ENCODE measurements at regions not wholly inside any gene's neighbourhood (a gene's known extent, or its start where the extent isn't known, plus 50 kb on each side); places are given as distances from the start of the nearest gene placed in this dataset.

- no peak for TF ChIP-seq ZNF277 (CRISPR knock-in tag; IDR thresholded peaks at IDR 0.05; ENCODE audit: borderline replicate concordance)
- no peak for TF ChIP-seq NFYB (IDR thresholded peaks at IDR 0.05; ENCODE audit: extremely low read depth, insufficient read length)
- no peak for TF ChIP-seq TARDBP (IDR thresholded peaks at IDR 0.05)
Measured at GRCh38 chr20:12504779-12505178, 504.0 kb upstream of the SPTLC3 start (continued).

- no peaks in the 10 kb centered on the region for H3K79me2 ChIP-seq (ENCODE audit: control insufficient read depth, insufficient read depth, low read length)
- no peaks in the 10 kb centered on the region for H3K36me3 ChIP-seq (ENCODE audit: control insufficient read depth, insufficient read depth, low read length)
- BruUV-seq (replicated peaks): no TSS peak
- no peak overlapping the region for H2AFZ ChIP-seq (ENCODE audit: low read depth, low read length)
- 0% methylated on average over 3 of the region's 3 CpGs for WGBS (ENCODE audit: insufficient coverage, low coverage, missing lambda C conversion rate)
- intact Hi-C loops (cut with micrococcal nuclease): no loop called here
- H3K9ac ChIP-seq (ENCODE audit: insufficient read depth in 1 of 2, low read depth in 2 of 2, low read length in 2 of 2): no peak overlapping the region
- no peak for ATAC-seq
- in situ Hi-C loops (cut with MboI): no loop called here
- H3K9me1 ChIP-seq (ENCODE audit: control insufficient read depth, insufficient read depth, low read length): no peaks in the 10 kb centered on the region
- H3K27me3 ChIP-seq (ENCODE audit: control insufficient read depth in 2 of 2, insufficient read depth in 2 of 2, low read length in 2 of 2): no peaks in the 10 kb centered on the region
- H3K9me3 ChIP-seq (replicated peaks; ENCODE audit: control insufficient read depth, insufficient read depth, low read depth, low read length): no peaks in the 10 kb centered on the region
- H4K20me1 ChIP-seq (replicated peaks; ENCODE audit: control insufficient read depth, insufficient read depth, low read length): no peaks in the 10 kb centered on the region
- no peak for FAIRE-seq
- no peak overlapping the region for H3K4me3 ChIP-seq
- CTCF ChIA-PET (ENCODE audit: low intra/inter-chr PET ratio): no interaction called here
- no peak overlapping the region for H3K4me2 ChIP-seq (ENCODE audit: insufficient read depth, low read length)
- POLR2A ChIA-PET: no interaction called here
- H3K4me1 ChIP-seq (replicated peaks in 1 of 2; ENCODE audit: control insufficient read depth in 2 of 2, insufficient read depth in 2 of 2, low read length in 2 of 2): no peaks in the 10 kb centered on the region
- DNase-seq (ENCODE audit: extremely low read depth in 1 of 4, low spot score in 3 of 4): no peak
- no peak overlapping the region for H3K27ac ChIP-seq (ENCODE audit: extremely low read depth, low read depth, low read length)
- TF ChIP-seq SMARCC2 (IDR thresholded peaks at IDR 0.05; ENCODE audit: low read depth) (no peak), CHCHD3 (CRISPR knock-in tag; IDR thresholded peaks at IDR 0.05) (no peak), ZZZ3 (IDR thresholded peaks at IDR 0.05) (no peak), NR4A1 (CRISPR knock-in tag; IDR thresholded peaks at IDR 0.05) (no peak), NR4A1 (tag; IDR thresholded peaks at IDR 0.05) (no peak), ZNF717 (CRISPR knock-in tag; IDR thresholded peaks at IDR 0.05) (no peak), E2F5 (CRISPR knock-in tag; IDR thresholded peaks at IDR 0.05) (no peak), ZNF639 (CRISPR knock-in tag; conservative IDR thresholded peaks at IDR 0.05 in 1 of 2, IDR thresholded peaks at IDR 0.05 in 1 of 2) (no peak), ZFP91 (CRISPR knock-in tag; IDR thresholded peaks at IDR 0.05) (no peak), ZNF512 (tag; IDR thresholded peaks at IDR 0.05) (no peak)
Measured at GRCh38 chr20:12511499-12511898, 497.3 kb upstream of the SPTLC3 start.
